ENCODE measurements at regions not wholly inside any gene's neighbourhood (a gene's known extent, or its start where the extent isn't known, plus 50 kb on each side); places are given as distances from the start of the nearest gene placed in this dataset.
"Not testable (repeated sequence)": the region's sequence is repeated elsewhere in the genome, so short reads cannot be mapped to it uniquely, and the experiment has no call there.

DNA sequence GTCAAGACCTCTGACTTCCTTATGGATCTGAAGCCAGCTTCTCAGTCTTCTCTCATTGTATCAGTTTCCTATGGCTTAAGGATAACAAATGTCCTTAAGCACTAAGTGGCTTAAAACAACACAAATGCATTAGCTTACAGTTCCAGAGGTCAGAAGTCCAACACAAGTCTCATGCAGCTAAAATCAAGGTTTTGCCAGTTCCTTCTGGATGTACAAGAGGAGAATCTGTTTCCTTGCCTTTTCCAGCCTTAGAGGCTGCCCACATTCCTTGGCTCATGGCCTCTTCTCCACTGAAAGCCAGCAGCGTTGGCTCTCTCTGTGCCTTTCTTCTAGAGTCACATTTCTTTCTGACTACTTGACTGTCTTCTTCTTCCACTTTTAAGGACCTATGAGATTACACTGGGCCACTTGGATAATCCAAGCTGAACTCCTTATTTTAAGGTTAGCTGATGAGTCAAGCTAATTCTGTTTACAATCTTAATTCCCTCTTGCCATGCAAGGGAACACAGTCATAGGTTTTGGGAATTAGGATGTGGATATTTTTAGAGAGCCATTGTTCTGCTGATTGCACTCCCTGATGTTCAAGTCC, 179.0 kb downstream of the BCAS1 start:
- DNase-seq (ENCODE audit: low read depth in 2 of 2), result peak in 1 of 2 donors; percentile 63

DNA sequence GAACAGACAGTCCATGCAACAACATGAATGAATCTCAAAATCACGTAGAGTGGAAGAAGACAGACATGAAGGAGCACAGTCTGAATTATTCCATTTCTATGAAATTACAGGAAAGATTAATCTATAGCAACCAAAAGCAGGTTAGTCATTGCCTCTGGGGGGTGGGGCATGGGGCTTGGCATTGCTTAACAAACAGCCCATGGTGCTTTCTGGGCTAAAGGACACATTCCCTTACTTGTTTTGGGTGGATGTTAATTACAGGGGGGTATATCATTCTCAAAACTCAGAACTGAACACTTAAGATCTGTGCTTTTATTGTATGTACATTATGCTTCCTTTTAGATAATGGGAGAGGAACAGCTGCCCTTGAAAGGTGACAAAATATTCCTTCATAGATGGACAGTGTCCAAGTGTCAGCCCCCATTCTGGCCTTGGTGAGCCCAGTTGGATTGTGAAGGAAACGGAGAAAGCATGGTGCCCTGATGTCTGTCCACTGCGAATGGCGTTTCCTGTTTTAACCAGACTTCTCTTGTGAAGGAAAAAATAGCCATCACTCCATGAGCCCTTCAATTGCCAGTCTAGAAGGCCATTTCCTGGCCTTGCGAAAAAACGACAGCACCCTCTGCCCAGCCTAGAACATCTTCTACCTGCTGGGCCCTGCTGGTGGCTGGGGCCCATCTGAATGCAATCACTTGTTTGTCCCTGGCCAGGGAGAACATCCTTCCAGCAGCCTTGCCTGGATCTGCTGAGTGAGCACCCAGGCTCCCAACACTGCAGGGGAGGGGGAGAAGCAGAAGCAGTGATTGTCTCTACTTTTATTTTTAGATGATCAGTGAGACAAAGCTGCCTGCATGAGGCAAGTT, 179.7 kb downstream of the BCAS1 start:
- peak; percentile 57 for DNase-seq (ENCODE audit: low read depth in 2 of 2)

DNA sequence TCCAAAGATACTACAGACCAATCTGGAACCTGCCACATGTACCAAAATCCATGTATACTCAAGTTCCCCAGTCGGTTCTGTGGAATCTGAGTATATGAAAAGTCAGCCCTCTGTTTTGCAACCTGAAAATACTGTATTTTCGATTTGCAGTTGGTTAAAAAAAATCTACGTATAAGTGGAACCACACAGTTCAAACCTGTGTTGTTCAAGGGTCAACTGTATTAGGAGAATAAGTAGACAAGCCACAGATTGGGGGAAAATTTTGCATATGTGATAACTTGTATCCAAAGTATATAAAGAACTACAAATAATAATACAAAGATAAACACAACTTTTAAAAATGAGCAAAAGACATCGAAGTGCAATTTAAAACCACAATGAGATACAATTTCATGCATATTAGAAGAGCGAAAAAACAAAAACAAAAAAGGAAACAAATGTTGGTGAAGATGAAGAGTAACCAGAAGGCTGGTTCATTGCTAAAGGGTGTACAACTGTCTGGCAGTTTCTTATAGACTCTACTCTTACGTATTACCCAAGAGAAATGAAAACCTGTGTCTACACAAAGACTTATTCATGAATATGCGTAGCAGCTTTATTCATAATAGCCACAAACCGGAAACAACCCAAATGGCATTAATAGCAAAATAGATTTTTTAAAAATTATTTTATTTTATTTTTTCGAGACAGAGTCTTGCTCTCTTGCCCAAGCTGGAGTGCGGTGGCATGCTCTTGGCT, 180.8 kb downstream of the BCAS1 start:
- no peak for DNase-seq (ENCODE audit: low read depth in 2 of 2)

DNA sequence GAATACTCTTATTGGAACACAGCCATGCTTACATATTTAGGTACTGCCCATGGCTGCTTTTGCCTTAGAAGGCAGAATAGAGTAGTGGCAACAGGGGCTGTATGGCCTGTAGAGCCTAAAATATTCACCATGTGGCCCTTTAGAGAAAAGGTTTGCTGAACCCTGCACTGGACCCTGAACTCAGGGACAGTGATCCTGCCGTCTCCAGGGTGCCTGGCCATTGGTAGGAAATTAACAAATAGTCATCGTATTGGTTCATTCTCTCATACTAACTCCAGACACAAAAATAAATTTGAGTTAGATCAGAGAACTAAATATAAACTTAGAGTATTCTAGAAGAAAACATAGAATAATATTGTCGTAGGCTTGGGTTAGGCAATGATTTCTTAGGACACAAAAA, 181.4 kb downstream of the BCAS1 start:
- DNase-seq (ENCODE audit: low read depth in 2 of 2), result no peak

DNA sequence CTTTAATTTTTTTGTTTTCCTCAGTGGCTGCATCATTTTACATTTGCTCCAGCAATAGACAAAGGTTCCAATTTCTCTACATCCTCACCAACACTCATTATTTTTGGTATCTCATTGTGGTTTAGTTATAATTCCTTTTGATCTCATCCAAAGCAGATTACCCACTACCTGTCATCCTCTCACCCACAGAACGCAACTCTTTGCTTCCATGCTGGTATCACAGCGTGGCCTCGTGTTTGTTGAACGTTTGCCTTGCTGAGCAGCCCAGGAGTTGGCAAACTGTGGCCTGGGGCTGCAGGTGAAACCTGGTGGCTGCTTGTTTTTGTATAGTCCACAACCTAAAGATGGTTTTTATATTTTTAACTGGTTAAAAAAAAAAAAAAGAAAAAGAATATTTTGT, 181.9 kb downstream of the BCAS1 start:
- DNase-seq (ENCODE audit: low read depth in 2 of 2), result no peak

DNA sequence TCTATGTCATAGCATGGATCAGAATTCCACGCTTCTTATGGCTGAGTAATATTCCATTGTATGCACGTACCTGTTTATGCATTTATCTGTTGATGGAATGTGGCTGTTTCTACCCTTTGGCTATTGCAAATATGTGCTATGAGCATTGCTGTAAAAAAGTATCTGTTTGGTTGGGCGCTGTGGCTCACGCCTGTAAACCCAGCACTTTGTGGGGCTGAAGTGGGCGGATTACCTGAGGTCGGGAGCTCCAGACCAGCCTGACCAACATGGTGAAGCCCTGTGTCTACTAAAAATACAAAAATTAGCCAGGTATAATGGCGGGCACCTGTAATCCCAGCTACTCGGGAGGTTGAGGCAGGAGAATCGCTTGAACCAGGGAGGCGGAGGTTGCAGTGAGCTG, 182.4 kb downstream of the BCAS1 start:
- DNase-seq (ENCODE audit: low read depth in 2 of 2), result no peak

DNA sequence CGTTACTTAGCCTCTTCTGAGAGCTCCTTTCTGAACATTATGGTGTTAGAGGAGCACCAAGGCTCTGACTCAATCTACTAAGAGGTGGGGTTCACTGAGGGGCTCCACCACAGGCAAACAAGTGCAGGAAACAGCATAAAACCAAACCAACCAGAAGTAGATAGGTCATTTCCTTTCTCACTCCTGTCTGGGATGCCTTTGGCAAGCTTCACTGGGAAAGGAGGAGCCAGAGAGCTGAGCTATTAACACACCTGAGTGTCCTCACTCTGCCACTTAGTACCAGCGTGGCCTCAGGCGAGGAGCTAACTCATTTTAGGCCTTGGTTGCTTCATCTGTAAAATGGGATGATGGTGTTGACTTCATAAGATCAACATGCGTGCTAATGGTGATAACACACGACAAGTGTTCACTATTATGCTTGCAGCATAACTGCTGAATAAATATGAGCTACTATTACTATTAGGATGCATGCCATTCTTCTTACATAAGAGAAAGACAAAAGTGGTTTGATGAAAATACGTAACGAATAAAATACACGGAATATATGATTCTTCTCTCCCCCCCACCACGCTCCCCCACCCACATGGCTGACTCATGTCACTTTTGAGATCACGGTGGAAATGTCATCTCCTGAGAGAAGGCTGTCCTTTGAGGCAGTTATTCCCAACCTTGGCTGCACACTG, 185.4 kb downstream of the BCAS1 start:
- peak; percentile 14 to 61 for DNase-seq (ENCODE audit: low read depth in 2 of 2)

DNA sequence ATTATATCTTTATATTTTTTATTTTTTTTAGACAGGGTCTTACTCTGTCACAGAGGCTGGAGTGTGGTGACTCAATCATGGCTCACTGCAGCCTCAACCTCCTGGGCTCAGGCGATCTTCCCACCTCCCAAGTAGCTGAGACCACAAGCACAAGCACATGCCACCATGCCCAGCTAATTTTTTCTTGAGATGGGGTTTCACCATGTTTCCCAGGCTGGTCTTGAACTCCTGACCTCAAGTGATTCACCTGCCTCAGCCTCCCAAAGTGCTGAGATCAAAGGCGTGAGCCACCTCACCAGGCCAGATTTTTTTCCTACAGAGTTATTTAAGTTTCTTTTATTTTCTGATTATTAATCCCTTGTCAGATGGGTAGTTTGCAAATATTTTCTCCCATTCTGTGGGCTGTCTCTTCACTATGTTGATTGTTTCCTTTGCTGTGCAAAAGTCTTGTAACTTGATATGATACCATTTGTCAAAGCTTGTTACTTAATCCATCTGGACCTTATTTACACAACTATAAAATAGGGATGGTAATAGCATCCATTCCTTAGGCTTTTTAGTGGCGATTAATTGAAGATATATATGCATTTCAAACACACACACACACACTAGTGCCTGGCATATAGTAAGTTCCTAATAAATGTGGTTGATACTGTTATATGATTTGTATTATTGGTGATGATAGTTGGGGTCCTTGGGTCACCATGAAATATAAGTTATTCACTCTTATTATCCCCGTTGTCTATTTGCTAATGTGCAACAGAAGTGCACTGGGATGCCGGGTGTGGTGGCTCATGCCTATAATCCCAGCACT, 187.1 kb downstream of the BCAS1 start:
- DNase-seq (ENCODE audit: low read depth in 2 of 2), result peak in 1 of 2 donors; percentile 37

DNA sequence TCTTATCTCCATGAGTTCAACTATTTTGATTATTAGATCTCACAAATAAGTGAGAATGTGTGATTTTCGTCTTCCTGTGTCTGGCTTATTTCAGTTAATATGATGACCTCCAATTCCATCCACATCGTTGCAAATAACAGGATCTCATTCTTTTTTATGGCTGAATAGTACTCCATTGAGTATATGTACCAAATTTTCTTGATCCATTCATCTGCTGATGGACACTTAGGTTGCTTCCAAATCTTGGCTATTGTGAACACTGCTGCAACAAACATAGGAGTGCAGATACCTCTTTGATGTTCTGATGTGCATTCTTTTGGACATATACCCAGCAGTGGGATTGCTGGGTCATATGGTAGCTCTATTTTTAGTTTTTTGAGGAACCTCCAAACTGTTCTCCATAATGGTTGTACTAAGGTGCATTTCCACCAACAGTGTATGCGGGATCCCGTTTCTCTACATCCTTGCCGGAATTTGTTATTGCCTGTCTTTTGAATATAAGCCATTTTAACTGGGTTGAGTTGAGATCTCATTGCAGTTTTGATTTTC, 187.9 kb downstream of the BCAS1 start:
- not testable (repeated sequence) for DNase-seq (ENCODE audit: low read depth in 2 of 2)

DNA sequence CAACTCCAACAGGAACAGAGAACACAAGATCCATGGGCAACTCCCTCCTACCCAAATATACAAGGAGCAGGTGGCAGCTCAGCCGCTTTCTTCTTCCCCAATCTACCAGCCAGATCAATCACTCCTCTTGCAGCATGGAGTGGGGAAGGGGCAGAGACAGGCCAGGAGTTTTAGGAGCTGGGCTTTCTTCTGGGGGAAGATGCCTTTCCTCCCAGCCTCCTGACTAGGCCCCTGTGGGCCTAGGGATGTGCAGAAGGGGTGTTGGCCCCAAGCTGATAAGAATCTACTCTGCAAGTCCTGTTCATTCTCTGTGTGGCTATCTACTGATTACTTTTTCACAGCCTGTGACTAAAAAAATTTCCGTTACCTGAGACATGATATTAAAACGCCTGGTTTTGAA, 189.0 kb downstream of the BCAS1 start:
- DNase-seq (ENCODE audit: low read depth in 2 of 2), result no peak

DNA sequence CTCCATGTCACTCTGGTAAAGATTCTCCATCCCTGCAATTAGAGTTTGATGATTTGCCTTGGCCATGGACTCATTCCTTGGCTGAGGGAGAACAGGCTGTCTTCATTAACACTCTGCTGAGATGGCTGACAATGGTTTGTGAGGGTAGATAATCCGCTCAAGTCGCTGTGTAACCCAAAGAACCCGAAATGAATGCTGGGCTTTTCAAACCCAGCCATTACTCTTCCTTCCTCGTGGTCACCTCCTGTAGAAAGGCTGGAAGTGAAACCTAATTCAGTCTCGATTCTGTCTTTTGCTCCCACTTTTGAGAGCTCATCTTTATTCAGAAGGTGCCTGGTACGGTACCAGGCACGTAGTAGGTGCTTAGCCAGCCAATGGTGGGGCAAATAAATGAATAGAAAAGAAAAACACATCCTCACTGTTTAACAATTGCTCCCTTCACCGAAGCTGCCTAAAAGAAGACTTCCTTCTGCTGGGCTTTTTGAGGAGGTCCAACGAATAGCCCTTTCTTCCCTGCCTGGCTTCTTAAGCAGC, 190.2 kb downstream of the BCAS1 start:
- no peak for DNase-seq (ENCODE audit: low read depth in 2 of 2)

DNA sequence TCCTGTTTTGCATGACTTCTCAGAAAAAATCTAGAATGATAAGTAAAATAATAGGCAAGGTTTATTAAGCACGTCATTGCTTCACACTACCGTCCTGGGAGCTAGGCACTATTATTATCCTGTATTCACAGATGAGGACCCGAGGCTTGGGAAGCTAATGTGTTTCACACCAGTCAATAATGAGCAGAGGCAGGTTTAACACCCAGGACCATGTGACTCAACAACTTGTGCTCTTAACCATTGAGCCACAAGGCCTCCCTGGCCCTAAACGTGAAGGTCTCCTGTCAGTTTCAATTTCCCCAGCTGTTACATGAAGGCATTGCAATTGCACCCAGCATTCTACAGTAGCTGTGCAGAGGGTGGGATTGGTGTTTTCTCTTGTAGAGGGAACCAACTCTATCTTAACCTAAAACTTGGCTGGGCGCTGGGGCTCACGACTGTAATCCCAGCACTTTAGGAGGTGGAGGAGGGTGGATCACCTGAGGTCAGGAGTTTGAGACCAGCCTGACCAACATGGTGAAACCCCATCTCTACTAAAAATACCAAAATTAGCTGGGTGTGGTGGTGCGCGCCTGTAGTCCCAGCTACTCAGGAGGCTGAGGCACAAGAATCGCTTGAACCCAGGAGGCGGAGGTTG, 191.2 kb downstream of the BCAS1 start:
- peak in 1 of 2 donors; percentile 18 for DNase-seq (ENCODE audit: low read depth in 2 of 2)

DNA sequence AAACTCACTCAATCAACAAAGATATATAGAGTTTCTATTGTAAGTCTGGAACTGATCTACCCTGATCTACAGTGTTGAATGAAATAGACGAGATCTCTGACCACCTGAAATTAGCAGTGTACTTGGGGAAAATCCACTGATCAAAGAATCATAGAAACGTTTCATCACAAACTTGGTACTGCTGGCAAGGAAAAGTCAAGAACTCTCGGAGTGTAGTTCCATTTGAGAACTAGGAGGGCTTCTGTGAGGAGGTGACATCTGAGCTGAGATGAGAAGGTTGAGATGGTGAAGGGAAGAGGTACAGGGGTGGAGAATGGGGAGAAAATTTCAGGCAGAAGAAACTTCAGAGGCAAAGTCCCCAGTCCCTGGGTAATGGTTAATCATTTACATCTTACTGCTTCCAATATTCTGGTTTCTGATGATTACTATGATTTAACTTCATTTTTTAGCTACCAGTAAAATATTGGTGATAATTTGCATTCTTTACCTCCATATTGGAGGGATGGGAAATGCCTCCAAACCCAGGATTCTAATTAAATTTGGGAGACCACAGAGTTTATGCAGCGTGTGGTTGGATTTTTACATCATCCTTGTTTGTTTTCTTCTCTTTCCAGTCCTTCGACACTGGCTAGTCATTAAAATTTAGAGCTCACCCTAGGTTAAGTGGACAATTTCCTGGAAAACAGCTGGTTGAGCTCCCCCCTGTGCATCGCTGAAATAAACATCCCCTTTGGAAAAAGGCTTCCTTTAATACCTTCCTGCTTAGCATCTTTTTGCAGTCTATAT, 191.9 kb downstream of the BCAS1 start:
- DNase-seq (ENCODE audit: low read depth in 2 of 2), result peak in 1 of 2 donors; percentile 31

DNA sequence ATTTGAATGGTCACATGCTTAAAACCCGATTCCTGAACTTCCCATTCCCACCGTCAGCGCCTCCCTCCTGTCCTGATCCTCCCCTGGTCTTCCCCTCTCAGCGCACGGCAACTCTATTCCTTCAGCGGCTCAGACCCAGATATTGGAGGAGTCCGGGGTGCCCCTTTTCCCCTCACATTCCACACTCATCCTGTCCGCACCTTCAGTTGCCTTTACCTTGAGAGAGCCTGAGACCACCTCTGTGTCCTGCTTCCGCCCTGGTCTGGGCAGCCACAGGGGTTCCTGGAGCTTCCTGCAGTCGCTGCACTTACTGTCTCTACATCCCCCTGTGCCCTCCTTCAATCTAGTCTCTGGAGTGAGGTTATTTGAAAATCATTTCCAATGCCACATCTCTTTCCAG, 193.4 kb downstream of the BCAS1 start:
- DNase-seq (ENCODE audit: low read depth in 2 of 2), result no peak

DNA sequence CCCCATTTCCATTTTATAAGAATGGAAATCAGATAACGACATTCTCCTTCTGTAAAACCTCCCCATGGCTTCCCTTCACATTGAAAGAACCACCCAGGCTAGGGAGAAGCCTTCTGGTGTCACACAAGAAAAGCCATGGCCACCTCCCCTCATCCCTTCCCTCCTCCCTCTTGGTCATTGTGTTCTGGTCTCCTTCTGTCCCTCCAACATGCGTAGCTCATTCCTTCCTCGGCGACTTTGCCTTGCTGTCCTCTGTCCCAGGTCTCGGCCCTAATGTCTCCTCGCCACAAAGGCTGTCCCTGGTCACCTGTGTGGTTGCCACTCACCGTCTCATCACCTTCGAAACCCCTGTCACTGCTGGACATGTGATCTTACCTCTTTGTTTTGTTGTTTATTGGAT, 193.9 kb downstream of the BCAS1 start:
- DNase-seq (ENCODE audit: low read depth in 2 of 2), result no peak

DNA sequence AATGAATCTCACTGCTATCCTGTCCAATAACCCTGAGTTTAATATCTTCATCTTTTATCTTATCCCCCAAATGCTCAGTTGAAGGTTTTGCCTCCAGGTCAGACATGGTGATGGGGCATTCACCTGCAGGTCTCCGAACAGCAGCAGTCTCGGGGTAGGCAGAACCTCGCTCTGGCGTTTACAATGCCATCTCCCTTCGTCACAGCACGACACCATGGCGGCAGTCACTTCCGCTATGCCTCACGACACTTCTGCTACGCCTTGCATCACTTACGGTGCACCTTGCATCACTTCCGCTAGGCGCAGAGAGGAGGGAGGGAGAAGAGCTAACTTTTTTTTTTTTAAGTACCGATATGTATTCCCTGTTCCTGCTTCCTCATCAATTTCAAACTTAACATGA, 194.9 kb downstream of the BCAS1 start:
- no peak for DNase-seq (ENCODE audit: low read depth in 2 of 2)

DNA sequence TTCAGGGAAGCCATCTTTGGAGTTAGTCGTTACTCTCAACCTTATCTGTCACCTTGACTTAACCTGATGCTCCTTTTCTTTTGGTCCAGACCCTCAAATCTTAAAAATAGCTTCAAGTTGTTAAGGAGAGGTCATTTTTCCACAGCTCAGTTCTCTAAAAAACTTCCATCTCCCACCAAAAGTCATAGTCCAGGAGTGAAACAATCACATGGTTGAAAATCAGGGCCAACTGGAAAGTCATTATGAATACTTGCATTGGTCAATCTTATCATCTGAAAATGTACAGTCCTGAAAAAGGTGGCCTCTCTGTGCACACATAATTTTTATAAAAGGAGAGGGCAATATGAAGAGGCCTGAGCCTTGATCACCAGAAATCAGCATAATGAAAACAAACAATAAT, 195.7 kb downstream of the BCAS1 start:
- no peak for DNase-seq (ENCODE audit: low read depth in 2 of 2)

DNA sequence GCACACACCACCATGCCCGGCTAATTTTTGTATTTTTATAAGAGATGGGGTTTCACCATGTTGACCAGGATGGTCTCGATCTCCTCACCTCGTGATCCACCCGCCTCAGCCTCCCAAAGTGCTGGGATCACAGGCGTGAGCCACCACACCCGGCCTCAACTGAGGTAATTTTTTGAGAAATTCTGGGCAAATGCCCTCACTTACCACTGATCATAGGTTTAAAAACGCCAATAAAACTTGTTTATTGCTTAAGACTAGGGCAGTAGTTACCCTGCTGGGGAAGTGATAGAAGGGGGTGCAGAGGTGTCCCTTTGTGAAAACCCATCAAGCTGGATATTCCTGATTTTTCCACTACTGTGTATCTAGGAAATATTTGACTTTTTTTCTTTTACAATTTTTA, 196.3 kb downstream of the BCAS1 start:
- DNase-seq (ENCODE audit: low read depth in 2 of 2), result no peak

DNA sequence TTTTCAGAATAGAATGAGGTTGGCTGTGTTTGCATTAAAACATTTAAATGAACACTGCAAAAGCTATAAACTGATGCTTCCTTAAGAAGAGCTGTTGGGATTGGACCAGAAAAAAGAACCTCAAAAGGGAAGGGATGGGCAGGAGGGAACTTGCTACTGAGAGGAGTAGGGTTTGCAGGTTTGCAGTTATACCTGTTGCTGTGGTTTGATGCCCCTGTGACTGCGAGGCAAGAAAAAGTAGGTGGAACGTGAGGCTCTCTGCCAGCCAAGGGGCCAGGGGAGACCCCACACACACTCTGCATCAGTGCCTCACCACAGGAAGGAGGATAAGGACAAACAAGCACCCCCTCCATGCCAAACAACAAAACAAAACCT, 197.2 kb downstream of the BCAS1 start:
- no peak for DNase-seq (ENCODE audit: low read depth in 2 of 2)

All from lung microvascular endothelial cell (primary cell).